ENCODE measurements at regions not wholly inside any gene's neighbourhood (a gene's known extent, or its start where the extent isn't known, plus 50 kb on each side); places are given as distances from the start of the nearest gene placed in this dataset.

- TF ChIP-seq CTCF (IDR thresholded peaks at IDR 0.05) (no peak), POLR2A (IDR thresholded peaks at IDR 0.05) (no peak)
Observed at GRCh38 chr1:65615859-65616258, 176.8 kb upstream of the PDE4B start.

All from adrenal gland (tissue), 5 donors.